Activated naive CD4-positive, alpha-beta T cell treated with anti-CD3 and anti-CD28 coated beads, Interleukin-2, amount 50 U/mL, for 72 hours (primary cell): ENCODE measurements at regions not wholly inside any gene's neighbourhood (a gene's known extent, or its start where the extent isn't known, plus 50 kb on each side); places are given as distances from the start of the nearest gene placed in this dataset.

ENCODE experiments used
- ATAC-seq, 2 donors: fragments of 150-1000 bp; cut with Tn5 transposase; 2 replicates each; pipeline ENCODE4 v1.10.0; 2021; ENCODE audit warnings: mild to moderate bottlenecking in 2 of 2, moderate library complexity in 2 of 2
- DNase-seq, 2 donors: peaks; one replicate each; pipeline ENCODE4 v3.0.0; 2021 to 2022; ENCODE audit warnings: low spot score in 2 of 2
- H3K27ac Mint-ChIP-seq, 2 donors: one replicate each; pipeline ENCODE4 v1.8.0; 2022; ENCODE audit warnings: mild to moderate bottlenecking in 2 of 2, mixed read lengths in 2 of 2
- H3K36me3 Mint-ChIP-seq, 2 donors: one replicate each; pipeline ENCODE4 v1.8.0; 2022; ENCODE audit warnings: mixed read lengths in 2 of 2
- H3K9me3 Mint-ChIP-seq, 2 donors: one replicate each; pipeline ENCODE4 v1.8.0; 2022; ENCODE audit warnings: mixed read lengths in 2 of 2

DNA sequence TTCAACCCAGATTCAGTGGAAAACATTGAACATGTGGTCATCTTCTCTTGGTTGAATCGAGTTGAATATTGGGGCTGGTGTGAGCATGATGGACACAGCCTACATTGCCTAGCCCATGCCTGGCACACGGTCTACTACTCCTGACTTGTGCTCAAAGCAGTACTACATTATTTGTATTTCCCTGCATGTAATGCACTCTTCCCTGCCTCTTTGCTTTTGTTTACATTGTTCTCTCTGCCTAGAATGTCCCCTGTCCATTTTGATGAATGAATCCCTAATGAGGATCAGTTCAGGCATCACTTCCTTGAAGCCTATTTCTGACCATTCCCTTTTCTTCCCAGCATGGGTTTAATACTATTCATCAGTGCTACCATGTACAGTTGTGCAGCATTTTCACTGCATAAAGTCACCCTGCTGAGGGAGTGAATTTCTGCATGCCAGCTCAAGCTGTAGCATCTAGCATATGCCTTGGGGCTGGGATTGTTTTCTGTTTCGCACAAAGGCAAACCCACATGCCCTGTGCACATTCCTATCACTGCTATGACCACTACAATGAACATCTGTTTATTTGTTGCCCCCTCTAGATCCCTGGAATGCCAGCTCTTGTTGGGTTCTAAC lies 75.3 kb upstream of the CCN6 start:
- ATAC-seq: no peak
- peaks cover 8 to 9% of the 10 kb centered on the region in 2 donors for H3K9me3 Mint-ChIP-seq
- no peak for DNase-seq
- H3K36me3 Mint-ChIP-seq: peaks cover 6% of the 10 kb centered on the region in 2 donors
- peak overlapping the region in 1 of 2 donors; percentile 65 for H3K27ac Mint-ChIP-seq

DNA sequence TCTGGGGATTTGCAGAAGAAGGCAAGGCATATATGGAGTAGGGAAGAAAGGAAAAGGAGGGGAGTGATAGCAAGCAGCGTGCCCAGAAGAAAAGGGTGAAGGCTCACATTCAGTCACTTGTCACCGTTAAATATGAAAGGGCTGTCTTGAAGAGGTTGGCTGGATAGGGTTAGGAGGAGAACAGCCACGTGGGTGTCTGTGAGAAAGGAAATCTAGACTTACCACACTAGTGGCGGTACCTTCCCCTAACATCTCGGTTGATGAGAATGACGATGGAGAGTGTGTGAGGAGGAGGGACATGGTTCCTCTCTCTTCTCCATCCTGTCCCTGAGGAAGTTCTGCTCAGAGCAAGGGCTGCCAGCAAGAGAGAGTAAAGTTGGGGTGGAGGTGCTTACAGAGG lies 74.3 kb upstream of the CCN6 start:
- DNase-seq: no peak
- peak in 1 of 2 donors; percentile 67 for ATAC-seq
- peaks cover 9 to 10% of the 10 kb centered on the region in 2 donors for H3K9me3 Mint-ChIP-seq

DNA sequence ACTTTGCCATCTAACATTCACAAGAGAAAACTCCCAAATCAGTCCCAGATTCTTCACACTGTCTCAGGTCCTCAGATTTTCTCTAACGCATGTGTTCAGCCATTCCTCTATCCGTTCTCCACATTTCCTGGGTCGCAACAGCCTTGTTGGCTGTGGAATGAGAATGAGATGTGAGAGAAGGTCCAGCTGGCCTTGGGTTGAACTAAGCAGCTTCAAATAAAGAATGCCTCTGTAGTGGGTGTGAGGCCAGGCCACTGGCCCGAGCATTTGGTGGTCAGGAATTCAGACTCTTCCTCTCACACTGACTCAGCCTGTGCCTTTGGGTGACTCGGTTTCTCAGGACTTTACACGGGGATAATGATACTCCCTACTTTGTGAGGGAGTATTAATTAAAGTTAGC lies 73.8 kb upstream of the CCN6 start:
- ATAC-seq (no peak), DNase-seq (no peak)
- peaks cover 9 to 10% of the 10 kb centered on the region in 2 donors for H3K9me3 Mint-ChIP-seq
- H3K36me3 Mint-ChIP-seq: peaks cover 10 to 13% of the 10 kb centered on the region in 2 donors
- peak overlapping the region in 1 of 2 donors; percentile 65 for H3K27ac Mint-ChIP-seq

More for the DNA sequence above, 74.3 kb upstream of the CCN6 start:
- Mint-ChIP-seq H3K36me3 (peaks cover 6 to 10% of the 10 kb centered on the region in 2 donors), H3K27ac (peak overlapping the region; percentile 61 to 65)

DNA sequence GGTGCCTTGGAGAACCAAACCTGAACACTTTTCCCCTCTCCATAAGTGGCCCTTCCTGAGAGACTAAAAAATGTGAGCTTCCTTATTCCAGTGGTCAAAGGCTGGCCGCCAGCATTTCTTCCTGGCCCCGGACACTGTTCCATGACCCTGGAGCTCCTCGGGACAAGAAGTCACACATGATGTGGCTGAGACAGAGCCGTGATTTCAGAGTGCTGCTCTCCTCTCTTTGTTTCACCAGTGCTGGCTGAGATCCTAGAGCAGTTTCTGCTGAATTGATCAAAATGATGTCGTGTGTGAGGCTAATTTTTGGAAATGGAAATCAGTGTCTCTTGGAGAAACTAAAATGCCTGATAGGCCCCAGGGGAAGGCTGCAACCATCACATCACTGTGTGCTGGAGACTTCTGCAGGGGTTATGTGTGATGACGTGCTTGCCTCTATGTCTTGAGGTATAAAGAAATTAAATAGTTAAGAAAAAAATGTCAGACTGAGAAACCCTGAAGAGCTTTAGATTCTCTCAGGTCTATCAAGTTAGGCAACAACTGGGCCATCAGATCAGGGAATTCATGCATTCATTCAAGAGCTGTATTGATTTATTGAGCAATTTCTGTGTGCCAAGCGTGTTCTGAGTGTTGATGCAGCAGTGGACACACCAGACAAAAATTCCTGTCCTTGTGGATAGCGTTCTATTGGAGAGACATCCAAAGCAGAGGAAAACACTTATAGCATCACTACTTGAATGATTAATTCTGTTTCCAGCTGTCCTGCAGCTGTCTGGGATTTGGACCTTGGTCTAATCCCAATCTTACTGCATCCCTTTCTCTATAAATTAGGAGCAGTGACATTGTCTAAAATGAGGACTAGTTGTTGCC lies 72.7 kb upstream of the CCN6 start:
- Mint-ChIP-seq H3K36me3 (peaks cover 12 to 20% of the 10 kb centered on the region in 2 donors), H3K9me3 (peaks cover 9 to 11% of the 10 kb centered on the region in 2 donors), H3K27ac (no peak overlapping the region)
- ATAC-seq: no peak
- DNase-seq: no peak

DNA sequence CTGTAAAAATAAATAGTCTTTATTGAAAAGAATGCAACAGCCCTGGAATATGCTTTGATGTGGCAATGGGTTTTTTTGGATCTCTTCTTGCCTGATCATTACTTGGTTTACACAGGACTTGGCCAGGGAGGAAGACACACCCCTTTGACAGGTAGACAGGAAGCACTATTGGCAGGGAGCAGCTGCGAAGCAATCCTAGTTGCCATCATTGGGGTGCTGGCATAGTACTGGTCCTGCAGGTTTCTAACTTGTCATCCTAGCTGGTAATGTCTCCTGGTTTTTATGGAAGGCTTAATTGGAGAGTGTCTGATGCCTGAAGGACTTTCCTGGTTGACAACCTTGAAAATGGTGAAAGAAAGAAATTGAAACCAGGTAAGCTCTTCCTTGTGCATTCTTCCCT lies 71.2 kb upstream of the CCN6 start:
- no peak for DNase-seq
- peaks cover 19 to 21% of the 10 kb centered on the region in 2 donors for H3K9me3 Mint-ChIP-seq
- ATAC-seq: no peak
- no peak overlapping the region for H3K27ac Mint-ChIP-seq
- peaks cover 16 to 34% of the 10 kb centered on the region in 2 donors for H3K36me3 Mint-ChIP-seq

DNA sequence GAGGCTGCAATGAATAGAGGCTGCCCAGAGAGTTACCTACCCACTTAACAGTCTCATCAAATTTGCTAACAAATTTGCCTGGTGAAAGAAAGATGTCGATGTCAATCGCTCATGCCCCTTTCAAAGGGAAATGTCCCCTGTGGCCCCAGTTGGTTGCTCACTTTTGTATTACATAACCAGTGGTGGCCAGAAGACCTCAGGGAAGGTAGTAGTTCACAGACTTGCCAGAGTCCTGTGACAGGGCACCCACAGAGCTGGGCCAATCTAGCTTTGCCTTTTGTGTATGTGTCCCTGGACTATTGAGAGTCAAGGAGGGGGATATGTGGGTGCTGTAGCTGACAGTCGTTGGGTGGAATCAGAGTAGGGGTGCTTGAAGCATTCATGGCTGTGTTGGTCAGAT lies 70.7 kb upstream of the CCN6 start:
- Mint-ChIP-seq H3K9me3 (peaks cover 22 to 26% of the 10 kb centered on the region in 2 donors), H3K36me3 (peaks cover 20 to 39% of the 10 kb centered on the region in 2 donors), H3K27ac (peak overlapping the region in 1 of 2 donors; percentile 94)
- ATAC-seq (no peak), DNase-seq (no peak)

DNA sequence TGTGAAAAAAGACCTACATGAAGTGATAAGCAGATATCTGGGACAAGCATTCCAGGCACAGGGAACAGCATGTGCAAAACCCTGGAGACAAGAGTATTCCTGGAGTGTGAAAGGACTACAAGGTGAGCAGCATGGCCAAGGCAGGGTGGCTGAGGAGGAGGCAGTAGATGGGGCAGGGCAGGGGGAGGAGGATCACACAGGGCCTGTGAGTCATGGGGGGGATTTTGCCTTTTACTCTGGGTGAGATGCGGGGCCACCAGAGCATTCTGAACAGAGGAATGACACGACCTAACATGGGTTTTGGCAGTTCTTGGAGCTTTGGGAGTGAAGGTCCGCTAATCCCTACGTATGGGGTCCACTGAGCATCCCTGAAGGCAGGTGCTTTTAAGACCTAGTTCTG lies 69.8 kb upstream of the CCN6 start:
- Mint-ChIP-seq H3K27ac (peak overlapping the region; percentile 73 to 94), H3K9me3 (peaks cover 21 to 22% of the 10 kb centered on the region in 2 donors), H3K36me3 (peaks cover 29 to 45% of the 10 kb centered on the region in 2 donors)
- DNase-seq: no peak
- ATAC-seq: peak in 1 of 2 donors; percentile 48

DNA sequence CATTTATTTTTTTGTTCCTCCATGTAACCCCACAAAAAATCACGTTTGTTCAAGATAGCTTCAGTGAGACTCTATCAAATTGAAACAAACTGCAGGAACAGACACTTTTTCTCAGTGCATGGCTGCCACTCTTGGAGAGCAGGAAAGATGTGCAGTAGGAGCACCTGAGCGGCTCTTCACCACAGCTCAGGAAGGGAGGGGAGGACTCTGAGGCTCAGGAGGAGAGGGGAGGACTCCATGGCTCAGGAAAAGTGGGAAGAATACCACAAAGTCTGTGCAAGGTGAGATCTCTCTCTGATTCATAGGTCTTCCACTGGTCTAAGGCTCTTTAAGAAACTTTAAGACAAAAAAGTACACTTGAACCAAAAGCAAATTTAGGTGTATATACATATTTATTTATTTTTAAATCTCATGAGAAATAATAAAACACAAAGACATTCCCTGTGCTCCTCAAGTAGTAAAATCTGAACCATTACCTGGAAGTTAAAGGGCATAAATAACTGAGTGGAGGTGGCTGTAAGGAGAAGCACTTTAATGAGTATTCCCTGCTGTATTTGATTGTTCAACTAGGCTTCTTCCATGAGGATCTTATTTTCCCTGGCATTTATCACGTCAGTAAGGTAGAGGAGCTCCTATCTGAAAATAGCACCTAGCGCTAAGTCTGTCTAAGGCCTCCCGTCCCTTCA lies 69.2 kb upstream of the CCN6 start:
- ATAC-seq (no peak), DNase-seq (no peak)
- Mint-ChIP-seq H3K9me3 (peaks cover 21 to 22% of the 10 kb centered on the region in 2 donors), H3K27ac (peak overlapping the region; percentile 75 to 94), H3K36me3 (peaks cover 30 to 45% of the 10 kb centered on the region in 2 donors)

DNA sequence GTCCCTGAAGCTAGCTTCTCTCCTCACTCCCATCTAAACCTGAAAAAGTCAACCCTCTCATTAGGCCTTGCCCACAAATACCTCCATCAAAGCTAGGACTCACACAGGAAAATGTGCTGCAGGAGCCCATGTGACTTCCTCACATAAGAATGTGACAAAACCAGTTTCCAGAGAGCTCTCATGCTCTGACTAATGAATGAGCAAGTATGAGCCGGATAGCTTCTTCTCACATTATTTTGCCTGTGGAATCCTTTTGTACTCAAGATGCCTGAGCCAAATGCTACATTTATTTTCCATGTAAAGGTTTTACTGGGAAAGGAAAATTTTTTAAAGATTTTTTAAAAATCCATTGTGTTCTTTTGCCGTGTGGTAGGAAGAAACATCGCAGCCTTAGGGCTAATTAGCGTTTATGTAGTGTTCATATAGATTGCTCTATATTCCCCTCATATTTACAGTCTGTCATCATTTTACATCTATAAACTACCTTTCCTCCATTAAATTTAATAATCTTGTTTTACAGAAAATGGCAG lies 68.6 kb upstream of the CCN6 start:
- DNase-seq (peak; percentile 52 to 64), ATAC-seq (peak; percentile 87 to 93)
- peaks cover 30 to 45% of the 10 kb centered on the region in 2 donors for H3K36me3 Mint-ChIP-seq
- peak overlapping the region; percentile 75 to 94 for H3K27ac Mint-ChIP-seq
- peaks cover 21 to 22% of the 10 kb centered on the region in 2 donors for H3K9me3 Mint-ChIP-seq

DNA sequence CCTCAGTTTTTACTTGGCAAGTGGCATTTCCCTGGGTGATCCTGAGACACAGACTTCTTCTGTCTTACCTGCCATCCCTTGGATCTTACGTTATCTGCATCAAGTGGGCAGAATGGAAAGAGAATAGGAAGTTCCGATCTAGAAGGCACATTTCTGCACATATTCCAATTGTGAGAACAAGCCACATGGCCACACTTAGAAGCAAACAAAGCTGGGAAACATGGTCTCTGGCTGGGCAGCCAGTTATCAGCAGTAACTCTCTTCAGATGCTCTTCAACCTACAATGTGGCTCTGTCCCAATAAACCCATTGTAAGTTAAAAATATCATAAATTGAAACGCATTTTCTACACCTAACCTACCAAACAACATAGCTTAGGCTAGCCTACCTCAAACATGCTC lies 67.3 kb upstream of the CCN6 start:
- peak overlapping the region in 1 of 2 donors; percentile 94 for H3K27ac Mint-ChIP-seq
- no peak for ATAC-seq
- DNase-seq: no peak
- peaks cover 30 to 45% of the 10 kb centered on the region in 2 donors for H3K36me3 Mint-ChIP-seq
- H3K9me3 Mint-ChIP-seq: peaks cover 21 to 22% of the 10 kb centered on the region in 2 donors

DNA sequence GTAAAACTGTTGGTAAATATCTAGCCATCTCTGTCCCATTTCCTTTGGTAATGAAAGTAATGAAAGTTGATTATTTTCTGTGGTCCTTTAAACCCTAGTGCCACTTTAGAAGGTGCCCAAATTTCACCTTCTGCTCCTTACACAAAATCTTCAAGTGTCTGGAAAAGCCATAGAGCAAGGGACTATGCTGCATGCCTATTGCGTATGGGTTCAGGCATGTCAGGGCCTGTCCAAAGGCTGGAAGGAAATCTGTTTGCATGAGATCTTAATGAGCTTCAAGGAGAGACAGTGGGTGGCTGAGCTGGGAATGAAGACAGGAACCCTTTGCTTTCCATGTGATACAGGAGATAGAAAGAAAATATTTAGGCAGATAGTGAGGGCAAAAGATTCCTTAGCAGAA lies 66.6 kb upstream of the CCN6 start:
- DNase-seq: no peak
- Mint-ChIP-seq H3K36me3 (peaks cover 30 to 45% of the 10 kb centered on the region in 2 donors), H3K27ac (peak overlapping the region in 1 of 2 donors; percentile 94), H3K9me3 (peaks cover 21 to 22% of the 10 kb centered on the region in 2 donors)
- no peak for ATAC-seq

DNA sequence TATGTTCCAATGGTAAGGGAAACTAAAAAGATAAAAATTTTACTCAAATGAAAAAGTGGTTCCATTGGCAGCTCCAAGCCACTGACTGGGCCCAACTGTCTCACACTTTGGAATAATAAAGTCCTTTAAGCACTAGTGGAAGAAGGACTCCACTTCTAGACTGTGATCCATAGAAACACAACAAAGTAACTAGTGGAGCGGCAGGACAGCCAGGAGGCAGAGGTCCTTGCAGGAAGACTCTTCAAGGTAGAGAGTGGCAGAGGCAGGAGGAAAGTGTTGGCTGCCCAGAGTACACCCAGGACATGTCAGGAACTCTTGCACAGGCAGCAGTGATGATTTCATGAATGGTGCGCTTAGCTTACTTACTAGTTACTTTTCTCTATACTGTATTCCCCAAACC lies 65.0 kb upstream of the CCN6 start:
- DNase-seq: no peak
- Mint-ChIP-seq H3K27ac (peak overlapping the region; percentile 5 to 94), H3K36me3 (peaks cover 24 to 36% of the 10 kb centered on the region in 2 donors), H3K9me3 (peaks cover 16% of the 10 kb centered on the region in 2 donors)
- ATAC-seq: no peak

DNA sequence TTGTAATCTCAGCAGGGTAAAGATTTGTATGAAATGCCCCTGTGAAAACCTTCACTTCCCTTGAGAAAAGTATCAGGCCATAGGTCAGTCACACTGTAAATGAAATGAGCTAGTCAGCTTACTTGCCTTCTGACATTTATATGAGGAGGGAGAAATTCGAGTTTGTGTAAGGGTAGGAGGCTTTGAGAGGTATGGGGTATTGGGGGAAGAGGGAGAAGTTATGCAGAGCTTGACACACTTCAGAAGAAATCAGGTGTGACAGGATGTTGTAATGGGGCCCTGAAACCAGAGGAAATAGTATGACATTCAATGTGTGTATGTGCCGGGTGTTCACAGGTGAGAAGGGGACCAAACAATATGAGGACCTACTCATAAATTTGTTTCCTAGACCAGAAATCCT lies 64.2 kb upstream of the CCN6 start:
- ATAC-seq (peak; percentile 39 to 48), DNase-seq (no peak)
- Mint-ChIP-seq H3K27ac (peak overlapping the region; percentile 5 to 94), H3K36me3 (peaks cover 24 to 35% of the 10 kb centered on the region in 2 donors), H3K9me3 (peaks cover 16% of the 10 kb centered on the region in 2 donors)

DNA sequence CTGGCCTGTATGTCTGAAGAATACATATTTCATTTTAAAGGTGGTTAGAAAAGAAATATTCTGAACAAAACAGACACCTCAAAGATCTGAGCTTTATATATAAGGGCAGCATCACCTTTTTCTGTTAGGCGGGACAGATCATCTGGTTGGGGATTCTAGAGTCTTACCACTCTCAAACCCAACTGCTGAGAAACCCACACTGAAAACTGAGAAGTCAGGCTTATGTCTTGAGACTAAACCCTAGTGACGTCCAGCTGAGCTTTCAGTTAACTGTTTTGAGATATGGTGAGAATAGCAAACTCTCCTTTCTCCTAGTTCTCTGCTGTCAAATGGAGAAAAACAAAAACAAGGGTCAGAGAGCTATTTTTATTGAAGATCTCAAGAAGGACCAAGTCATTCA lies 63.7 kb upstream of the CCN6 start:
- ATAC-seq: peak; percentile 43 to 59
- Mint-ChIP-seq H3K36me3 (peaks cover 19 to 31% of the 10 kb centered on the region in 2 donors), H3K9me3 (peaks cover 16% of the 10 kb centered on the region in 2 donors), H3K27ac (peak overlapping the region; percentile 5 to 94)
- DNase-seq: no peak

DNA sequence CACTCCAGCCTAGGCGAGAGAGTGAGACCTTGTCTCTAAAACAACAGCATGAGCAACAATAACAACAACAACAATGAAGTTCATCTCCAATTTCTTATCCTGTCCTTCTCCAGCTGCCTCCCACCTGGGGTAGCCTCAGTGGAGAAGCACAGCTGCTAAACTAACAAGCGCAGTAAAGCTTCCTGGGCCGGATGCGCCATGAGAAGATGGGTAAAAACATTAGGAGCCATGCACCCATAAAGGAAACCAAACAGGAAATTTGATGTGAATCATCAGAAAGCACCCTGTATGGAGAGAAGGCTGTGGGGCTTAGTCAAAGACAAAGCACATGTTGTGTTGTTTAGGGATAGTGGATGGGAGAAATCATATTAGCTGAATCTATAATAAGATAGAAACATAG lies 61.1 kb upstream of the CCN6 start:
- Mint-ChIP-seq H3K9me3 (peaks cover 3 to 6% of the 10 kb centered on the region in 2 donors), H3K27ac (peak overlapping the region; percentile 38 to 81), H3K36me3 (peaks cover 9 to 13% of the 10 kb centered on the region in 2 donors)
- DNase-seq: peak in 1 of 2 donors; percentile 46
- peak; percentile 74 to 81 for ATAC-seq

DNA sequence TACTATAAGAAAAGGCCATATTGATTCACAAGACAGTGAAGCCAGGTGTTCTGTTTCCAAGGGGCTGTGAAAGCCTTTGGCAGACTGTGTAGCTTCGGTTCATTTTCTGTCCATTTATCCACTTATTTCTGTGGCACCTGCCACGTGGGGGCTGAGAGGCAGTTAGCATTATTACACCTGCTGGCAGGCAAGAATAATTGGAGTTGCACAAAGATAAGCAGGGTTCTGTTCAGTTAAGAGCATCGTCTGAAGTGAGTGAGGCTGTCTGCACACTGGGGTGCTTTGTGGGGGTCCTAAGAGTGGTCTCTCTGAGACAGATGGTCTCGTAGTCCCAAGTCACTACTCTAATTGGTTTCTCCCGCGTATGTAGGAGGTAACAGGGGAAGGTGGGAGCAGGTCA lies 60.6 kb upstream of the CCN6 start:
- H3K27ac Mint-ChIP-seq: peak overlapping the region; percentile 38 to 81
- peaks cover 4 to 8% of the 10 kb centered on the region in 2 donors for H3K36me3 Mint-ChIP-seq
- peaks cover 0 to 1% of the 10 kb centered on the region in 2 donors for H3K9me3 Mint-ChIP-seq
- ATAC-seq (peak in 1 of 2 donors; percentile 16), DNase-seq (no peak)
